ENCODE measurements at regions not wholly inside any gene's neighbourhood (a gene's known extent, or its start where the extent isn't known, plus 50 kb on each side); places are given as distances from the start of the nearest gene placed in this dataset.

DNA sequence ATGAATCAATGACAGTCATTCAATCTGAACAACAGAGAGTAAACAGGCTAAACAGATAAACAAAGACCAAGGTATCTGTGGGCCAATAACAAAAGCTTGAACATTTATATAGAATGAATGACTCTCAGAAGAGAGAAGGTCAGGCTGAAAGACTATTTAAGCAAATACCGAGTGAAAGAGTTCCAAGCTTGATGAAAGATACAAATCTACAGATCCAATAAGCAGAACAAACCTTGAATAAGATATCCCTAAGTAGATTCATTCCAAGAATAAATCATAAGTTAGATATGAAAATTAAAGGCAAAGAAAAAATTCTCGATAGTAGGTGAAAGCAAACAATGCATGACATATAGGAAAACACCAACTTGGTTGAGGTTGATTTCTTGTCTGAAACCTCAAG, 376.4 kb upstream of the IGFBP3 start:
- H3K56ac ChIP-seq (ENCODE audit: extremely low read depth, insufficient read depth, low read length) = no peak overlapping the region
- no peak overlapping the region for H3K27ac ChIP-seq (ENCODE audit: insufficient read depth, low read length)
- no peak overlapping the region for H2AK5ac ChIP-seq (ENCODE audit: low read depth, low read length)
- H3K9me3 ChIP-seq (ENCODE audit: control insufficient read depth, insufficient read depth, low read length) = no peaks in the 10 kb centered on the region
- no peak for TF ChIP-seq RCOR1 (IDR thresholded peaks at IDR 0.05; ENCODE audit: insufficient replicate concordance, low read length)
- H2AK9ac ChIP-seq (replicated peaks; ENCODE audit: low read depth, low read length, poor library complexity) = no peak overlapping the region
- no peak overlapping the region for H4K8ac ChIP-seq (ENCODE audit: low read depth in 2 of 2, low read length in 2 of 2)
- H4K91ac ChIP-seq (ENCODE audit: insufficient read depth, low read depth, low read length) = no peak overlapping the region
- DNase-seq = no peak
- no peak overlapping the region for H3K4me2 ChIP-seq (ENCODE audit: low read depth, low read length)
- no peak overlapping the region for H3K23ac ChIP-seq (ENCODE audit: low read depth, low read length)
- no peak overlapping the region for H3K9ac ChIP-seq (ENCODE audit: low read depth, low read length)
- no peaks in the 10 kb centered on the region for H3K79me1 ChIP-seq (ENCODE audit: low read depth in 1 of 2, low read length in 2 of 2)
- no peaks in the 10 kb centered on the region for H4K20me1 ChIP-seq (ENCODE audit: insufficient read depth, low read length)
- WGBS, 2 experiments (ENCODE audit: extremely low coverage in 2 of 2, insufficient read length in 1 of 2) = no CpG with 5 or more reads among the region's 2 CpGs
- H2BK5ac ChIP-seq (ENCODE audit: low read depth, low read length, poor library complexity, severe bottlenecking) = no peak overlapping the region
- no peak overlapping the region for H2BK120ac ChIP-seq (ENCODE audit: low read depth, low read length)
- no peak overlapping the region for H2BK15ac ChIP-seq (ENCODE audit: low read depth, low read length)
- CTCF ChIA-PET = no interaction called here
- dilution Hi-C loops (cut with HindIII; ENCODE audit: low sequenced_read_pairs, unreplicated experiment) = no loop called here
- no peak for ATAC-seq (ENCODE audit: low read depth)
- no peak overlapping the region for H3K4me3 ChIP-seq (ENCODE audit: insufficient read depth, low read depth, low read length)
- intact Hi-C loops (cut with micrococcal nuclease) = no loop called here
- POLR2A ChIA-PET (ENCODE audit: unreplicated experiment) = no interaction called here
- peaks cover 2% of the 10 kb centered on the region; the same call in 1 of the 2 replicates for H3K4me1 ChIP-seq (ENCODE audit: control insufficient read depth, insufficient read depth, low read length)
- H2BK20ac ChIP-seq (ENCODE audit: low read depth, low read length) = no peak overlapping the region
- no TSS peak for BruUV-seq (replicated peaks)
- no peak overlapping the region for H3K18ac ChIP-seq (ENCODE audit: low read depth, low read length)
- no peak overlapping the region for H3K4ac ChIP-seq (ENCODE audit: low read depth, low read length)
- in situ Hi-C loops (cut with MboI; ENCODE audit: low sequenced_read_pairs) = no loop called here
- no peak overlapping the region for H2AFZ ChIP-seq (replicated peaks; ENCODE audit: low read length, poor library complexity)
- H3K14ac ChIP-seq (replicated peaks; ENCODE audit: low read depth, low read length) = no peak overlapping the region
- H3K36me3 ChIP-seq (ENCODE audit: control insufficient read depth, insufficient read depth, low read length) = no peaks in the 10 kb centered on the region
- H3K9me1 ChIP-seq (ENCODE audit: insufficient read depth, low read length) = peaks cover 5% of the 10 kb centered on the region
- H4K5ac ChIP-seq (ENCODE audit: low read depth, low read length) = no peak overlapping the region
- no peaks in the 10 kb centered on the region for H3K27me3 ChIP-seq (ENCODE audit: control insufficient read depth, insufficient read depth, low read length)

Data from IMR-90 (cell line).